WTC11 (cell line): ENCODE measurements at regions not wholly inside any gene's neighbourhood (a gene's known extent, or its start where the extent isn't known, plus 50 kb on each side); places are given as distances from the start of the nearest gene placed in this dataset.

ENCODE experiments used
- ATAC-seq: fragments of 200-7000 bp; cut with Tn5 transposase; 2 replicates; pipeline ENCODE4 v1.10.0; 2021; ENCODE audit warnings: mild to moderate bottlenecking, moderate library complexity
- CTCF ChIA-PET: fragments of 300-600 bp; sonication (Branson Sonifier 250); formaldehyde crosslinking; loops from one replicate; lab custom pipeline; 2021; ENCODE audit warnings: antibody characterized with exemption; lab: Charles Lee
- POLR2A ChIA-PET: fragments of 350-600 bp; sonication (Branson Sonifier 250); formaldehyde crosslinking; loops from one replicate; lab custom pipeline; 2021; ENCODE audit warnings: antibody characterized with exemption; lab: Charles Lee
- DNase-seq: peaks from one replicate; pipeline ENCODE4 v3.0.0; 2021; ENCODE audit warnings: low spot score
- H3K27ac Mint-ChIP-seq: 2 replicates; pipeline ENCODE4 v1.8.0; 2021; ENCODE audit warnings: mixed read lengths
- H3K27me3 Mint-ChIP-seq: 2 replicates; pipeline ENCODE4 v1.8.0; 2021; ENCODE audit warnings: low read depth, mild to moderate bottlenecking, moderate library complexity, mixed read lengths
- H3K36me3 Mint-ChIP-seq: 2 replicates; pipeline ENCODE4 v1.8.0; 2021; ENCODE audit warnings: mixed read lengths
- H3K4me1 Mint-ChIP-seq: 2 replicates; pipeline ENCODE4 v1.8.0; 2022; ENCODE audit warnings: mixed read lengths
- H3K4me3 Mint-ChIP-seq: 2 replicates; pipeline ENCODE4 v1.8.0; 2021; ENCODE audit warnings: mild to moderate bottlenecking, moderate library complexity, mixed read lengths
- H3K9me3 Mint-ChIP-seq: 2 replicates; pipeline ENCODE4 v1.8.0; 2021; ENCODE audit warnings: mixed read lengths
- CREB1 ChIP-seq: sonication (generic); formaldehyde crosslinking; IDR thresholded peaks from 2 replicates; pipeline ENCODE4 v1.8.0; 2023; ENCODE audit warnings: mild to moderate bottlenecking, missing genetic modification reagents
- CREM ChIP-seq: sonication (generic); formaldehyde crosslinking; IDR thresholded peaks from 2 replicates; pipeline ENCODE4 v1.8.1; 2022; ENCODE audit warnings: mild to moderate bottlenecking, missing genetic modification reagents, moderate library complexity
- FOXK1 ChIP-seq: sonication (generic); formaldehyde crosslinking; IDR thresholded peaks from 2 replicates; pipeline ENCODE4 v1.8.0; 2022; ENCODE audit warnings: mild to moderate bottlenecking, moderate library complexity, missing genetic modification reagents
- KAT7 ChIP-seq: sonication (generic); formaldehyde crosslinking; IDR thresholded peaks from 2 replicates; pipeline ENCODE4 v1.8.1; 2023; ENCODE audit warnings: missing genetic modification reagents, mild to moderate bottlenecking, borderline replicate concordance
- NFYB ChIP-seq: sonication (generic); formaldehyde crosslinking; conservative IDR thresholded peaks from 2 replicates; pipeline ENCODE4 v1.8.0; 2022; ENCODE audit warnings: low read depth, missing genetic modification reagents
- NR3C1 ChIP-seq: sonication (generic); formaldehyde crosslinking; conservative IDR thresholded peaks from 2 replicates; pipeline ENCODE4 v1.8.1; 2023; ENCODE audit warnings: low read depth, mild to moderate bottlenecking, missing genetic modification reagents
- OVOL2 ChIP-seq: fragments of 250-450 bp; sonication (Bioruptor Pico); IDR thresholded peaks from 2 replicates; pipeline ENCODE4 v1.9.0; 2021; ENCODE audit warnings: mild to moderate bottlenecking, borderline replicate concordance
- TEAD1 ChIP-seq: sonication (generic); formaldehyde crosslinking; IDR thresholded peaks from 2 replicates; pipeline ENCODE4 v1.8.0; 2022; ENCODE audit warnings: mild to moderate bottlenecking, missing genetic modification reagents
- ZNF219 ChIP-seq: sonication (generic); formaldehyde crosslinking; IDR thresholded peaks from 2 replicates; pipeline ENCODE4 v1.8.0; 2023; ENCODE audit warnings: missing genetic modification reagents, mild to moderate bottlenecking, borderline replicate concordance
- TF ChIP-seq, protein P1 (sequence below): sonication (generic); formaldehyde crosslinking; IDR thresholded peaks from 2 replicates; pipeline ENCODE4 v1.8.0; 2022; ENCODE audit warnings: mild to moderate bottlenecking, missing genetic modification reagents
- TF ChIP-seq, protein P2 (sequence below): sonication (generic); formaldehyde crosslinking; IDR thresholded peaks from 2 replicates; pipeline ENCODE4 v1.8.0; 2022; ENCODE audit warnings: missing genetic modification reagents
- TF ChIP-seq, protein P3 (sequence below): sonication (generic); formaldehyde crosslinking; IDR thresholded peaks from 2 replicates; pipeline ENCODE4 v1.8.0; 2023; ENCODE audit warnings: missing genetic modification reagents
- TF ChIP-seq, protein P4 (sequence below): fragments of 250-450 bp; sonication (Bioruptor Pico); conservative IDR thresholded peaks from 2 replicates; pipeline ENCODE4 v1.9.0; 2021; ENCODE audit warnings: mild to moderate bottlenecking
- TF ChIP-seq, protein P5 (sequence below): fragments of 200-600 bp; IDR thresholded peaks from 2 replicates; pipeline ENCODE4 v1.8.0; 2022; ENCODE audit warnings: antibody characterized with exemption
- TF ChIP-seq, protein P6 (sequence below): fragments of 250-450 bp; sonication (Bioruptor Pico); IDR thresholded peaks from 2 replicates; pipeline ENCODE4 v2.1.2; 2022; ENCODE audit warnings: mild to moderate bottlenecking, moderate library complexity

DNA sequence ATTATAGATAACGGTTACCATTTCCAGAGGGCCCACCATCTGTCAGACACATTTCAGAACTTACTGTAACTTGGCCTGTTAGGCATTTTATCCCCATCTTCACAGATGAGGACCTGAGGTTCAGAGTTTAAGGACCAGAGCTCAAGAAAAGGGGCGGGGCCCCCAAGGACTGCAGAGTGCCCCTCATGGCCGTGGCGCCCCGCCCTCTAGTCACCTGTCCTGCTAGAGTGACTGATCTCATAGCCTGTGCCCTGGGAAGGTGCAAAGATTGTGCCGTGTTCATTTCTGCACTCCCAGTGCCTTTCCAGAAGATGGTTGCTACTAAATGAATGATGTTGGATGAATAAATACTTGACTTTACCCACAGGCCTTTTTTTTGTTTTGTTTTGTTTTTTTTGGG lies 107.0 kb downstream of the XRCC2 start:
- DNase-seq (no peak), ATAC-seq (peak; percentile 32; the same call in 1 of the 2 replicates)
- Mint-ChIP-seq H3K4me1 (peaks cover 20% of the 10 kb centered on the region), H3K9me3 (no peaks in the 10 kb centered on the region), H3K4me3 (no peak overlapping the region), H3K36me3 (no peaks in the 10 kb centered on the region), H3K27ac (no peak overlapping the region), H3K27me3 (no peaks in the 10 kb centered on the region)
- ChIA-PET CTCF (interaction anchor here (0.5 to 0.9 kb wide), 2 partner anchors 24 to 422 kb away, joined by 3 to 5 read pairs; no protein-coding TSS in a partner anchor), POLR2A (no interaction called here)
- TF ChIP-seq, protein P1, sequence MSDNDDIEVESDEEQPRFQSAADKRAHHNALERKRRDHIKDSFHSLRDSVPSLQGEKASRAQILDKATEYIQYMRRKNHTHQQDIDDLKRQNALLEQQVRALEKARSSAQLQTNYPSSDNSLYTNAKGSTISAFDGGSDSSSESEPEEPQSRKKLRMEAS (CRISPR knock-in tag) = no peak
- TF ChIP-seq NR3C1 = no peak
- no peak for TF ChIP-seq NFYB (CRISPR knock-in tag)
- TF ChIP-seq, protein P2, sequence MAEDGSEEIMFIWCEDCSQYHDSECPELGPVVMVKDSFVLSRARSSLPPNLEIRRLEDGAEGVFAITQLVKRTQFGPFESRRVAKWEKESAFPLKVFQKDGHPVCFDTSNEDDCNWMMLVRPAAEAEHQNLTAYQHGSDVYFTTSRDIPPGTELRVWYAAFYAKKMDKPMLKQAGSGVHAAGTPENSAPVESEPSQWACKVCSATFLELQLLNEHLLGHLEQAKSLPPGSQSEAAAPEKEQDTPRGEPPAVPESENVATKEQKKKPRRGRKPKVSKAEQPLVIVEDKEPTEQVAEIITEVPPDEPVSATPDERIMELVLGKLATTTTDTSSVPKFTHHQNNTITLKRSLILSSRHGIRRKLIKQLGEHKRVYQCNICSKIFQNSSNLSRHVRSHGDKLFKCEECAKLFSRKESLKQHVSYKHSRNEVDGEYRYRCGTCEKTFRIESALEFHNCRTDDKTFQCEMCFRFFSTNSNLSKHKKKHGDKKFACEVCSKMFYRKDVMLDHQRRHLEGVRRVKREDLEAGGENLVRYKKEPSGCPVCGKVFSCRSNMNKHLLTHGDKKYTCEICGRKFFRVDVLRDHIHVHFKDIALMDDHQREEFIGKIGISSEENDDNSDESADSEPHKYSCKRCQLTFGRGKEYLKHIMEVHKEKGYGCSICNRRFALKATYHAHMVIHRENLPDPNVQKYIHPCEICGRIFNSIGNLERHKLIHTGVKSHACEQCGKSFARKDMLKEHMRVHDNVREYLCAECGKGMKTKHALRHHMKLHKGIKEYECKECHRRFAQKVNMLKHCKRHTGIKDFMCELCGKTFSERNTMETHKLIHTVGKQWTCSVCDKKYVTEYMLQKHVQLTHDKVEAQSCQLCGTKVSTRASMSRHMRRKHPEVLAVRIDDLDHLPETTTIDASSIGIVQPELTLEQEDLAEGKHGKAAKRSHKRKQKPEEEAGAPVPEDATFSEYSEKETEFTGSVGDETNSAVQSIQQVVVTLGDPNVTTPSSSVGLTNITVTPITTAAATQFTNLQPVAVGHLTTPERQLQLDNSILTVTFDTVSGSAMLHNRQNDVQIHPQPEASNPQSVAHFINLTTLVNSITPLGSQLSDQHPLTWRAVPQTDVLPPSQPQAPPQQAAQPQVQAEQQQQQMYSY (CRISPR knock-in tag) = no peak
- TF ChIP-seq, protein P3, sequence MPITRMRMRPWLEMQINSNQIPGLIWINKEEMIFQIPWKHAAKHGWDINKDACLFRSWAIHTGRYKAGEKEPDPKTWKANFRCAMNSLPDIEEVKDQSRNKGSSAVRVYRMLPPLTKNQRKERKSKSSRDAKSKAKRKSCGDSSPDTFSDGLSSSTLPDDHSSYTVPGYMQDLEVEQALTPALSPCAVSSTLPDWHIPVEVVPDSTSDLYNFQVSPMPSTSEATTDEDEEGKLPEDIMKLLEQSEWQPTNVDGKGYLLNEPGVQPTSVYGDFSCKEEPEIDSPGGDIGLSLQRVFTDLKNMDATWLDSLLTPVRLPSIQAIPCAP = no peak
- TF ChIP-seq, protein P4, sequence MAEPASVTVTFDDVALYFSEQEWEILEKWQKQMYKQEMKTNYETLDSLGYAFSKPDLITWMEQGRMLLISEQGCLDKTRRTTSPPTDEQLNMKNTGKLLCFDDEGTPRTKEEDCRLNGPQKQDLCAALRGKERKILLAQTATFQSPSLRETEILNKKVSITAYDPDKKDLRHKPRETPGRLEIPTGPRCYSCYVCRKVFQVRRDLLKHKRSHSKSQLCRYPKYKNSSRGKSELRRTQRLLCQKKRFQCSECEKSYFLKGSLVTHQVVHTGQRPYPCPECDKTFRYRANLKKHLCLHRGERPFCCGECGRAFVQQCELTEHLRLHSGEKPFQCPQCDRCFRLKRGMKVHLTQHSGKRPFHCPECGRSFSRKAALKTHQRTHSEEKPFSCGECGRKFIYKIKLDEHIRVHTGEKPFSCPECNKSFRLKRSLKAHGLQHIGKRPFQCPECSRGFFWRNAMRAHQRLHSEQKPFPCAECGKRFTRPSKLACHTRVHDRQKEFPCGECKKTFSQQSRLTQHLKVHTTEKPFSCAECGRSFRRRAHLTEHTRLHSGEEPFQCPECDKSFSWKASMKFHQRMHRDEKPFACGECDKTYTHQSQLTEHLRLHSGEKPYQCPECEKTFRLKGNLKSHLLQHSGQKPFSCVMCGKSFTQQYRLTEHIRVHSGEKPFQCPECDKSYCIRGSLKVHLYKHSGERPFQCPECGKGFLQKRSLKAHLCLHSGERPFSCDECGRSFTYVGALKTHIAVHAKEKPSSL = no peak

DNA sequence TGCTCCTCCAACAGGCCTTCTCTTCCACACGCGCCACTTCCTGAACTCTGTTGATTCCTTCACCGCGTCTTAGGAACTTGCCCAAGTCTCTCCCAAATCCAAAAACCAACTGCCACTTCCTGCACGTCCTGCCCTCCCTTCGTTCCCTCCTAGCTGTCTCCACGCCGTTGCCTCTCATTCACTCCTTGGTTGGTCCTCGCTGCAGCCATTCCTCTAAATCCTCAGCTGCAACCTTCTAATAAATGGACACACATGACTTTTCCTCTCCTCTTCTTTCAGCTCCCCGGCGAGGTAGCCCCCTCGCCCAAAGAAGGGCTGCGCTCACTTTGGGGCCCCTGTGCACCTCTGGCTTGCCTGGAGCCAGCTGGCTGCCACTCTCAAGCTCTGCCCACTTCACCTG lies 110.2 kb downstream of the XRCC2 start:
- ChIA-PET POLR2A (interaction anchor here (0.6 to 0.7 kb wide), 2 partner anchors 81 to 707 kb away, joined by 3 to 7 read pairs; no protein-coding TSS in a partner anchor), CTCF (no interaction called here)
- H3K4me3 Mint-ChIP-seq = no peak overlapping the region
- H3K27me3 Mint-ChIP-seq = no peaks in the 10 kb centered on the region
- ATAC-seq = no peak
- H3K36me3 Mint-ChIP-seq = no peaks in the 10 kb centered on the region
- no peak overlapping the region; the same call in 1 of the 2 replicates for H3K27ac Mint-ChIP-seq
- H3K9me3 Mint-ChIP-seq = no peaks in the 10 kb centered on the region
- no peak for DNase-seq
- TF ChIP-seq OVOL2 (CRISPR knock-in tag) (no peak), TEAD1 (CRISPR knock-in tag) (no peak), ZNF219 (CRISPR knock-in tag) (no peak), CREM (no peak), FOXK1 (CRISPR knock-in tag) (no peak), KAT7 (CRISPR knock-in tag) (no peak), CREB1 (no peak)
- TF ChIP-seq, protein P5, sequence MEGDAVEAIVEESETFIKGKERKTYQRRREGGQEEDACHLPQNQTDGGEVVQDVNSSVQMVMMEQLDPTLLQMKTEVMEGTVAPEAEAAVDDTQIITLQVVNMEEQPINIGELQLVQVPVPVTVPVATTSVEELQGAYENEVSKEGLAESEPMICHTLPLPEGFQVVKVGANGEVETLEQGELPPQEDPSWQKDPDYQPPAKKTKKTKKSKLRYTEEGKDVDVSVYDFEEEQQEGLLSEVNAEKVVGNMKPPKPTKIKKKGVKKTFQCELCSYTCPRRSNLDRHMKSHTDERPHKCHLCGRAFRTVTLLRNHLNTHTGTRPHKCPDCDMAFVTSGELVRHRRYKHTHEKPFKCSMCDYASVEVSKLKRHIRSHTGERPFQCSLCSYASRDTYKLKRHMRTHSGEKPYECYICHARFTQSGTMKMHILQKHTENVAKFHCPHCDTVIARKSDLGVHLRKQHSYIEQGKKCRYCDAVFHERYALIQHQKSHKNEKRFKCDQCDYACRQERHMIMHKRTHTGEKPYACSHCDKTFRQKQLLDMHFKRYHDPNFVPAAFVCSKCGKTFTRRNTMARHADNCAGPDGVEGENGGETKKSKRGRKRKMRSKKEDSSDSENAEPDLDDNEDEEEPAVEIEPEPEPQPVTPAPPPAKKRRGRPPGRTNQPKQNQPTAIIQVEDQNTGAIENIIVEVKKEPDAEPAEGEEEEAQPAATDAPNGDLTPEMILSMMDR = no peak
- TF ChIP-seq, protein P6, sequence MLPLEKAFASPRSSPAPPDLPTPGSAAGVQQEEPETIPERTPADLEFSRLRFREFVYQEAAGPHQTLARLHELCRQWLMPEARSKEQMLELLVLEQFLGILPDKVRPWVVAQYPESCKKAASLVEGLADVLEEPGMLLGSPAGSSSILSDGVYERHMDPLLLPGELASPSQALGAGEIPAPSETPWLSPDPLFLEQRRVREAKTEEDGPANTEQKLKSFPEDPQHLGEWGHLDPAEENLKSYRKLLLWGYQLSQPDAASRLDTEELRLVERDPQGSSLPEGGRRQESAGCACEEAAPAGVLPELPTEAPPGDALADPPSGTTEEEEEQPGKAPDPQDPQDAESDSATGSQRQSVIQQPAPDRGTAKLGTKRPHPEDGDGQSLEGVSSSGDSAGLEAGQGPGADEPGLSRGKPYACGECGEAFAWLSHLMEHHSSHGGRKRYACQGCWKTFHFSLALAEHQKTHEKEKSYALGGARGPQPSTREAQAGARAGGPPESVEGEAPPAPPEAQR (CRISPR knock-in tag) = no peak
- H3K4me1 Mint-ChIP-seq = peaks cover 20% of the 10 kb centered on the region
